SK-N-SH (cell line): ENCODE measurements at regions not wholly inside any gene's neighbourhood (a gene's known extent, or its start where the extent isn't known, plus 50 kb on each side); places are given as distances from the start of the nearest gene placed in this dataset.

ENCODE experiments used
- POLR2AphosphoS5 ChIP-seq: IDR thresholded peaks from 2 replicates; pipeline ENCODE4 v1.6.1; 2012; ENCODE audit warnings: low read depth, low read length
- RFX5 ChIP-seq: IDR thresholded peaks from 2 replicates; pipeline ENCODE4 v1.6.1; 2012; ENCODE audit warnings: mild to moderate bottlenecking, improper control_type of control experiment, low read length
- SMC3 ChIP-seq: IDR thresholded peaks from 2 replicates; pipeline ENCODE4 v1.6.1; 2012; ENCODE audit warnings: low read depth, low read length, improper control_type of control experiment
- TF ChIP-seq, protein P1 (sequence below): fragments of 200-600 bp; sonication (generic); IDR thresholded peaks from 2 replicates; pipeline ENCODE4 v1.6.1; 2017; ENCODE audit warnings: antibody characterized with exemption, mild to moderate bottlenecking, moderate library complexity
- TF ChIP-seq, protein P2 (sequence below): fragments of 150-350 bp; IDR thresholded peaks from 2 replicates; pipeline ENCODE4 v1.6.1; 2017; ENCODE audit warnings: antibody characterized with exemption, low read length, low read depth, borderline replicate concordance

DNA sequence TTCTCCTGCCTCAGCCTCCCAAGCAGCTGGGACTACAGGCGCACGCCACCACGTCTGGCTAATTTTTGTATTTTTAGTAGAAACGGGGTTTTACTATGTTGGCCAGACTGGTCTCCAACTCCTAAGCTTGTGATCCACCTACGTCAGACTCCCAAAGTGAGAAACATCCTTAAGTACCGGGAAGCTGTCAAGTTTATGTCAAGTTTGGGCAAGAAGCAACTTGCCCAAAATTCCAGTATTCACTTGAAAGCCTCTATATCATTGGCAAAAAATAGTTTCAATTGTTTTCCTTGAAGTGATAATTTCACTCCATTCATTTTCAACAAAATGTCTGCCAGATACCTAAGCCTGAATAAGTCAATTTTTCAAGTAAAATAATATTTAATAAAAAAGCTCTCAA is 370.0 kb downstream of the FBXO8 start:
- TF ChIP-seq, protein P1, sequence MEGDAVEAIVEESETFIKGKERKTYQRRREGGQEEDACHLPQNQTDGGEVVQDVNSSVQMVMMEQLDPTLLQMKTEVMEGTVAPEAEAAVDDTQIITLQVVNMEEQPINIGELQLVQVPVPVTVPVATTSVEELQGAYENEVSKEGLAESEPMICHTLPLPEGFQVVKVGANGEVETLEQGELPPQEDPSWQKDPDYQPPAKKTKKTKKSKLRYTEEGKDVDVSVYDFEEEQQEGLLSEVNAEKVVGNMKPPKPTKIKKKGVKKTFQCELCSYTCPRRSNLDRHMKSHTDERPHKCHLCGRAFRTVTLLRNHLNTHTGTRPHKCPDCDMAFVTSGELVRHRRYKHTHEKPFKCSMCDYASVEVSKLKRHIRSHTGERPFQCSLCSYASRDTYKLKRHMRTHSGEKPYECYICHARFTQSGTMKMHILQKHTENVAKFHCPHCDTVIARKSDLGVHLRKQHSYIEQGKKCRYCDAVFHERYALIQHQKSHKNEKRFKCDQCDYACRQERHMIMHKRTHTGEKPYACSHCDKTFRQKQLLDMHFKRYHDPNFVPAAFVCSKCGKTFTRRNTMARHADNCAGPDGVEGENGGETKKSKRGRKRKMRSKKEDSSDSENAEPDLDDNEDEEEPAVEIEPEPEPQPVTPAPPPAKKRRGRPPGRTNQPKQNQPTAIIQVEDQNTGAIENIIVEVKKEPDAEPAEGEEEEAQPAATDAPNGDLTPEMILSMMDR = no peak
- TF ChIP-seq SMC3 = no peak
- TF ChIP-seq, protein P2, sequence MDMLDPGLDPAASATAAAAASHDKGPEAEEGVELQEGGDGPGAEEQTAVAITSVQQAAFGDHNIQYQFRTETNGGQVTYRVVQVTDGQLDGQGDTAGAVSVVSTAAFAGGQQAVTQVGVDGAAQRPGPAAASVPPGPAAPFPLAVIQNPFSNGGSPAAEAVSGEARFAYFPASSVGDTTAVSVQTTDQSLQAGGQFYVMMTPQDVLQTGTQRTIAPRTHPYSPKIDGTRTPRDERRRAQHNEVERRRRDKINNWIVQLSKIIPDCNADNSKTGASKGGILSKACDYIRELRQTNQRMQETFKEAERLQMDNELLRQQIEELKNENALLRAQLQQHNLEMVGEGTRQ = no peak
- TF ChIP-seq RFX5 = no peak
- no peak for TF ChIP-seq POLR2AphosphoS5
